Fibroblast of lung (primary cell): ENCODE measurements at regions not wholly inside any gene's neighbourhood (a gene's known extent, or its start where the extent isn't known, plus 50 kb on each side); places are given as distances from the start of the nearest gene placed in this dataset.
"Not testable (repeated sequence)": the region's sequence is repeated elsewhere in the genome, so short reads cannot be mapped to it uniquely, and the experiment has no call there.

ENCODE experiments used
- DNase-seq, 2 donors: peaks; one replicate each; pipeline versions ENCODE4 v3.0.0 to v3.0.0-alpha.2; 2010; ENCODE audit warnings: low read depth in 2 of 2
- H2AFZ ChIP-seq: 2 replicates; pipeline ENCODE4 v1.5.1; 2012; ENCODE audit warnings: low read length, control low read depth, inconsistent platforms
- H3K27ac ChIP-seq: 2 replicates; pipeline ENCODE4 v1.5.1; 2011; ENCODE audit warnings: low read length, control low read depth; ENCODE audit not compliant: insufficient read depth
- H3K27me3 ChIP-seq: 2 replicates; pipeline ENCODE4 v1.5.1; 2011; ENCODE audit warnings: mild to moderate bottlenecking, low read length; ENCODE audit not compliant: control insufficient read depth, insufficient read depth
- H3K36me3 ChIP-seq: 2 replicates; pipeline ENCODE4 v1.5.1; 2011; ENCODE audit warnings: low read length; ENCODE audit not compliant: control insufficient read depth, insufficient read depth
- H3K4me1 ChIP-seq: 2 replicates; pipeline ENCODE4 v1.5.1; 2011; ENCODE audit warnings: low read length; ENCODE audit not compliant: control insufficient read depth, insufficient read depth; ENCODE audit errors: extremely low read depth
- H3K4me2 ChIP-seq: 2 replicates; pipeline ENCODE4 v1.5.1; 2011; ENCODE audit warnings: low read length, control low read depth; ENCODE audit not compliant: insufficient read depth; ENCODE audit errors: extremely low read depth
- H3K4me3 ChIP-seq, 4 experiments: fragments of 200-600 bp in 1 of 4; sonication (generic) in 1 of 4; replicated peaks in 1 of 4; 2 replicates each; pipeline ENCODE4 v1.5.1; 2011 to 2016; ENCODE audit warnings: low read length in 4 of 4, low read depth in 3 of 4, mild to moderate bottlenecking in 3 of 4, control low read depth in 2 of 4, inconsistent platforms in 1 of 4, mixed read lengths in 1 of 4; ENCODE audit not compliant: insufficient read depth in 1 of 4; ENCODE audit errors: control extremely low read depth in 1 of 4
- H3K79me2 ChIP-seq: 2 replicates; pipeline ENCODE4 v1.5.1; 2012; ENCODE audit warnings: mild to moderate bottlenecking, low read length, inconsistent platforms; ENCODE audit not compliant: control insufficient read depth, insufficient read depth
- H3K9ac ChIP-seq: 2 replicates; pipeline ENCODE4 v1.5.1; 2011; ENCODE audit warnings: mild to moderate bottlenecking, low read length, control low read depth; ENCODE audit not compliant: insufficient read depth
- H3K9me3 ChIP-seq: 2 replicates; pipeline ENCODE4 v1.5.1; 2012; ENCODE audit warnings: low read depth, low read length; ENCODE audit not compliant: control insufficient read depth, insufficient read depth
- H4K20me1 ChIP-seq: 2 replicates; pipeline ENCODE4 v1.5.1; 2011; ENCODE audit warnings: low read length; ENCODE audit not compliant: control insufficient read depth, insufficient read depth; ENCODE audit errors: extremely low read depth
- CTCF ChIP-seq, 2 donors: IDR thresholded peaks in 1 of 2; conservative IDR thresholded peaks in 1 of 2; 1 replicate in 1 of 2; 2 replicates in 1 of 2; pipeline ENCODE4 v1.5.1; 2011 to 2012; ENCODE audit warnings: low read length in 2 of 2, control low read depth in 1 of 2, inconsistent platforms in 1 of 2, low read depth in 1 of 2, mild to moderate bottlenecking in 1 of 2
- EZH2 ChIP-seq: IDR thresholded peaks from 2 replicates; pipeline ENCODE4 v1.5.1; 2012; ENCODE audit warnings: low read length, control low read depth, mild to moderate bottlenecking; ENCODE audit errors: missing control alignments

- Histone ChIP-seq H3K27me3 (peaks cover 2% of the 10 kb centered on the region), H3K9me3 (no peaks in the 10 kb centered on the region), H3K4me2 (no peak overlapping the region), H3K4me1 (no peaks in the 10 kb centered on the region), H2AFZ (no peak overlapping the region), H3K79me2 (no peaks in the 10 kb centered on the region), H3K27ac (no peak overlapping the region), H4K20me1 (no peaks in the 10 kb centered on the region), H3K36me3 (no peaks in the 10 kb centered on the region), H3K9ac (no peak overlapping the region), H3K4me3 (no peak overlapping the region)
- TF ChIP-seq CTCF (conservative IDR thresholded peaks at IDR 0.05 in 1 of 2, IDR thresholded peaks at IDR 0.05 in 1 of 2; ENCODE audit: low read depth in 1 of 2, low read length in 2 of 2) (no peak), EZH2 (no peak)
- DNase-seq, result no peak
Measured at GRCh38 chr6:157751547-157752200, 71.4 kb upstream of the SNX9 start.

- not testable (repeated sequence) for H3K9me3 ChIP-seq, H3K79me2 ChIP-seq, H4K20me1 ChIP-seq, H3K9ac ChIP-seq, H3K4me3 ChIP-seq, H2AFZ ChIP-seq, H3K27me3 ChIP-seq, H3K4me1 ChIP-seq, H3K36me3 ChIP-seq, H3K4me2 ChIP-seq, H3K27ac ChIP-seq, DNase-seq
Measured at GRCh38 chr6:157752879-157753278, 70.2 kb upstream of the SNX9 start.

GRCh38 chr6:157753291-157753690 lies 69.8 kb upstream of the SNX9 start:
- no peak for TF ChIP-seq EZH2
- TF ChIP-seq CTCF (conservative IDR thresholded peaks at IDR 0.05 in 1 of 2, IDR thresholded peaks at IDR 0.05 in 1 of 2; ENCODE audit: low read depth in 1 of 2, low read length in 2 of 2), result no peak
- no peaks in the 10 kb centered on the region for H3K36me3 ChIP-seq
- no peak overlapping the region for H3K27ac ChIP-seq
- H3K4me3 ChIP-seq, result no peak overlapping the region
- peaks cover 2% of the 10 kb centered on the region for H3K27me3 ChIP-seq
- H3K4me2 ChIP-seq, result no peak overlapping the region
- DNase-seq, result no peak
- H3K9me3 ChIP-seq, result no peaks in the 10 kb centered on the region
- no peaks in the 10 kb centered on the region for H3K79me2 ChIP-seq
- no peak overlapping the region for H3K9ac ChIP-seq
- H3K4me1 ChIP-seq, result no peaks in the 10 kb centered on the region
- H2AFZ ChIP-seq, result no peak overlapping the region
- H4K20me1 ChIP-seq, result no peaks in the 10 kb centered on the region

- H4K20me1 ChIP-seq, result not testable (repeated sequence)
Measured at GRCh38 chr6:157753801-157754200, 69.2 kb upstream of the SNX9 start.

More at GRCh38 chr6:157753801-157754200, 69.2 kb upstream of the SNX9 start:
- H3K27me3 ChIP-seq, H3K9ac ChIP-seq, DNase-seq, H3K36me3 ChIP-seq, H3K27ac ChIP-seq, H3K4me1 ChIP-seq, H3K79me2 ChIP-seq, H3K4me3 ChIP-seq, H2AFZ ChIP-seq, H3K4me2 ChIP-seq, H3K9me3 ChIP-seq: not testable (repeated sequence)
